ENCODE measurements at regions not wholly inside any gene's neighbourhood (a gene's known extent, or its start where the extent isn't known, plus 50 kb on each side); places are given as distances from the start of the nearest gene placed in this dataset. TPM values are rescaled to one million over a fixed set of nuclear protein-coding genes. Genes with fewer than 3 reads are reported as not detected.
A peak's percentile ranks its signal among the peaks of the same experiment; 100 is the strongest.

GRCh38 chr7:54469740-54470139, 72.4 kb upstream of the VSTM2A start:
- no peak for DNase-seq (ENCODE audit: low read depth)
- TF ChIP-seq, protein P1, sequence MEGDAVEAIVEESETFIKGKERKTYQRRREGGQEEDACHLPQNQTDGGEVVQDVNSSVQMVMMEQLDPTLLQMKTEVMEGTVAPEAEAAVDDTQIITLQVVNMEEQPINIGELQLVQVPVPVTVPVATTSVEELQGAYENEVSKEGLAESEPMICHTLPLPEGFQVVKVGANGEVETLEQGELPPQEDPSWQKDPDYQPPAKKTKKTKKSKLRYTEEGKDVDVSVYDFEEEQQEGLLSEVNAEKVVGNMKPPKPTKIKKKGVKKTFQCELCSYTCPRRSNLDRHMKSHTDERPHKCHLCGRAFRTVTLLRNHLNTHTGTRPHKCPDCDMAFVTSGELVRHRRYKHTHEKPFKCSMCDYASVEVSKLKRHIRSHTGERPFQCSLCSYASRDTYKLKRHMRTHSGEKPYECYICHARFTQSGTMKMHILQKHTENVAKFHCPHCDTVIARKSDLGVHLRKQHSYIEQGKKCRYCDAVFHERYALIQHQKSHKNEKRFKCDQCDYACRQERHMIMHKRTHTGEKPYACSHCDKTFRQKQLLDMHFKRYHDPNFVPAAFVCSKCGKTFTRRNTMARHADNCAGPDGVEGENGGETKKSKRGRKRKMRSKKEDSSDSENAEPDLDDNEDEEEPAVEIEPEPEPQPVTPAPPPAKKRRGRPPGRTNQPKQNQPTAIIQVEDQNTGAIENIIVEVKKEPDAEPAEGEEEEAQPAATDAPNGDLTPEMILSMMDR (IDR thresholded peaks at IDR 0.05; ENCODE audit: insufficient read depth, low read depth, low read length): no peak
- no peak overlapping the region for H3K4me3 ChIP-seq (ENCODE audit: low read depth, low read length)

DNA sequence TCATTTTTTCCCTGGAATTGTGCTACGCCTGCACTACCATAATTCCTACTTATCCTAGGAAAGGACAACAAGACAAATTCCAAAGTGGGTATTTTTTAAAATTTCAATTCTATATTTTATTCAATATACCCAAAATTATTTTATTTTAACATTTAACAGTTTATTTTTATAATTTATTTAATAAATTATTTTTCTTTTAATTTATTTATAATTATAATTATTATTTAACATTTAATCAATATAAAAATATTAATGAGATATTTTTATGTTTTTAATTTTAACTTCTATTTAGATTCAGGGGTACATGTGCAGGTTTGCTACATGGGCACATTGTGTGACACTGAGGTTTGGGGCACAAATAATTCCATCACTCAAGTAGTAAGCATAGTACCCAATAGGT, 65.6 kb upstream of the VSTM2A start:
- H3K4me3 ChIP-seq (ENCODE audit: low read depth, low read length): no peak overlapping the region
- TF ChIP-seq, protein P1 (IDR thresholded peaks at IDR 0.05; ENCODE audit: insufficient read depth, low read depth, low read length): no peak
- no peak for DNase-seq (ENCODE audit: low read depth)

DNA sequence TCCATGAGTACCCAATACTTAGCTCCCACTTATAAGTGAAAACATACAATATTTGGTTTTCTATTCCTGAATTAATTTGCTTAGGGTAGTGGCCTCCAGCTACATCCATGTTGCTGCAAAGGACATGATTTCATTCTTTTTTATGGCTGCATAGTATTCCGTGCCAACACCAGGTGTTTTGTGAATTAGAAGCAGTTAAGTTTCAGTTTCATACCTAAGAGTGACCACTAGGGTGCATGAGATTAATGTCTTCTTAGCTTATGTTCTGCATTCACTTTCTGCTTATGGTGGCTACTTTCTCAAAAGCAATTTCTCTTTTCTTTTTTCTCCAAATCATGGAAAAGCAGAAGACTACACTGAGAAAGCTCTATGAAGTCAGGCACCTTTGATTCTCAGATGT, 65.1 kb upstream of the VSTM2A start:
- TF ChIP-seq, protein P1 (IDR thresholded peaks at IDR 0.05; ENCODE audit: insufficient read depth, low read depth, low read length): no peak
- no peak for DNase-seq (ENCODE audit: low read depth)
- no peak overlapping the region for H3K4me3 ChIP-seq (ENCODE audit: low read depth, low read length)

- TF ChIP-seq, protein P1 (IDR thresholded peaks at IDR 0.05; ENCODE audit: insufficient read depth, low read depth, low read length): no peak
- H3K4me3 ChIP-seq (ENCODE audit: low read depth, low read length): no peak overlapping the region
- DNase-seq (ENCODE audit: low read depth): no peak
Measured at GRCh38 chr7:54483523-54483922, 58.7 kb upstream of the VSTM2A start.

- no peak overlapping the region for H3K4me3 ChIP-seq (ENCODE audit: low read depth, low read length)
Measured at GRCh38 chr7:54485044-54485443, 57.1 kb upstream of the VSTM2A start.

More at GRCh38 chr7:54485044-54485443, 57.1 kb upstream of the VSTM2A start:
- TF ChIP-seq, protein P1 (IDR thresholded peaks at IDR 0.05; ENCODE audit: insufficient read depth, low read depth, low read length): no peak
- DNase-seq (ENCODE audit: low read depth): no peak

Small RNA genes lying in the stretch of these regions (small RNA-seq; reads per million reads assigned to genes)
- not detected for gene AC074348.1
- gene RNU2-29P: 3.2 reads per million, percentile 70 among the genes with 10 or more reads in this experiment
